ENCODE measurements at regions not wholly inside any gene's neighbourhood (a gene's known extent, or its start where the extent isn't known, plus 50 kb on each side); places are given as distances from the start of the nearest gene placed in this dataset.

DNA sequence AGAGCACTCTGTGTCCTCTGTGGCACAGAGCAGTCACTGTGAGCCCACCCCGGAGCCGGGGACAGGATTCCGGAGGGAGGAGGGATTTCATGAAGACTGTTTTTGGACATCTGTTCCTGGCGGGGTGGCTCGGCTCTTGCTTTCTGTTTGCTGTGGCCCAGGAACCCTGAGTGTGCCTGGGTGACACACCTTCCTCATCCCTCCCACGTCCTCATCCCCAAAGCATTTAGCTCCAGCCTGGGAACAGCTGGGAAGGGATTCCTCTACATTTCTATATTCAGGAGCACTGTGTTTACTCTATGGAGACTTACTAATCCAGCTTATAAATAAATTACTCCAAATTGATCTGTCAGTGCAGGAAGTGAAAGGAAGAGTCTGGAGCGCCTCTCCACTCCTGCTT, 97.8 kb upstream of the UBL3 start:
- H3K36me3 ChIP-seq, result no peaks in the 10 kb centered on the region
- TF ChIP-seq, protein P1, sequence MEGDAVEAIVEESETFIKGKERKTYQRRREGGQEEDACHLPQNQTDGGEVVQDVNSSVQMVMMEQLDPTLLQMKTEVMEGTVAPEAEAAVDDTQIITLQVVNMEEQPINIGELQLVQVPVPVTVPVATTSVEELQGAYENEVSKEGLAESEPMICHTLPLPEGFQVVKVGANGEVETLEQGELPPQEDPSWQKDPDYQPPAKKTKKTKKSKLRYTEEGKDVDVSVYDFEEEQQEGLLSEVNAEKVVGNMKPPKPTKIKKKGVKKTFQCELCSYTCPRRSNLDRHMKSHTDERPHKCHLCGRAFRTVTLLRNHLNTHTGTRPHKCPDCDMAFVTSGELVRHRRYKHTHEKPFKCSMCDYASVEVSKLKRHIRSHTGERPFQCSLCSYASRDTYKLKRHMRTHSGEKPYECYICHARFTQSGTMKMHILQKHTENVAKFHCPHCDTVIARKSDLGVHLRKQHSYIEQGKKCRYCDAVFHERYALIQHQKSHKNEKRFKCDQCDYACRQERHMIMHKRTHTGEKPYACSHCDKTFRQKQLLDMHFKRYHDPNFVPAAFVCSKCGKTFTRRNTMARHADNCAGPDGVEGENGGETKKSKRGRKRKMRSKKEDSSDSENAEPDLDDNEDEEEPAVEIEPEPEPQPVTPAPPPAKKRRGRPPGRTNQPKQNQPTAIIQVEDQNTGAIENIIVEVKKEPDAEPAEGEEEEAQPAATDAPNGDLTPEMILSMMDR (IDR thresholded peaks at IDR 0.05 in 4 of 5, conservative IDR thresholded peaks at IDR 0.05 in 1 of 5), result no peak
- TF ChIP-seq POLR2A (IDR thresholded peaks at IDR 0.05), result no peak
- no peak for DNase-seq
- ATAC-seq, result no peak
- in situ Hi-C loops (cut with MboI; ENCODE audit: low sequenced_read_pairs in 4 of 4), result no loop called here
- no peak overlapping the region for H3K4me3 ChIP-seq
- H3K27me3 ChIP-seq, result peaks cover 3 to 7% (median 4%) of the 10 kb centered on the region in 3 donors
- intact Hi-C loops (cut with DNase I; ENCODE audit: low total_unique reads), result no loop called here
- no peaks in the 10 kb centered on the region for H3K9me3 ChIP-seq
- H3K4me1 ChIP-seq, result no peaks in the 10 kb centered on the region
- H3K27ac ChIP-seq, result no peak overlapping the region

DNA sequence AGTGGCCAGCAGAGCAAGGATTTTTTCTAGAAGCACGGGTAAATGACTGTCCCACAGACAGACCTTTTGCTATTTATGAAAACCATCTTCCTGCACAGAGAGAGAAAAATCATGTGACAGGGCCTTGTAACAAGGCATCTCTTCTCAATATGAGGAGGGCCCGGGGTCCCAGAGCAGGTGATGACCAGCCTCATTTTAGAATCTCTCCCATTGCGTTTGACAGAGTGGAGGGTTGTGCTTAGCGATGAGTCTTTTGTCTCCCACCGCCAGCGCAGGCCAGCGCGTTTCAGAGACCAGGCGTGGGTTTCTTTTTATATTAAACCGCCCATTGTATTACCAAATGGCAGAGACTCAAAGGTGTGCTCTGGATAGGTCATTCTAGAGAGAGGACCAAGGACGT, 97.4 kb upstream of the UBL3 start:
- no peak for TF ChIP-seq POLR2A (IDR thresholded peaks at IDR 0.05)
- TF ChIP-seq, protein P1 (IDR thresholded peaks at IDR 0.05 in 4 of 5, conservative IDR thresholded peaks at IDR 0.05 in 1 of 5), result no peak
- no peaks in the 10 kb centered on the region for H3K4me1 ChIP-seq
- in situ Hi-C loops (cut with MboI; ENCODE audit: low sequenced_read_pairs in 4 of 4), result no loop called here
- H3K9me3 ChIP-seq, result no peaks in the 10 kb centered on the region
- no peaks in the 10 kb centered on the region for H3K36me3 ChIP-seq
- no peak overlapping the region for H3K27ac ChIP-seq
- ATAC-seq (no peak), DNase-seq (no peak)
- intact Hi-C loops (cut with DNase I; ENCODE audit: low total_unique reads), result no loop called here
- H3K27me3 ChIP-seq, result peaks cover 3 to 7% (median 4%) of the 10 kb centered on the region in 3 donors
- no peak overlapping the region for H3K4me3 ChIP-seq

DNA sequence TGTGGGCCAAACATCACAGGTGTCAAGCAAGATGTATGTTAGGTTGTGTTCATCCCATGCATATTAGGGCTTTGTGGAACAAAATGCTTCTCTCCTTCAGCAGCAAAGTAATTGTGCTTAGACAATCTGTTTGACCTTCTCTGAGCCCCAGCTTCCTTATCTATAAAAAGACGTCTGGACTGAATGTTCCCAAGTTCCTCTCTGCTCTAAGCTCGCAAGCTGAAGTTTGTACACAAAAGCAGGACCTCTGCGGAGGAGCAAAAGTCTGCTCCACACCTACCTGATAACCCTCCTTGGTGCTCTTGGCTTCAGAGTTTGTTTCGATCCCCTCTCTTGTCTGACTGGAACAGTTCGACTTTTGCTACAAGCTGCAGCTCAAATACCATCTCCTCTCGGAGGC, 95.7 kb upstream of the UBL3 start:
- no peak for ATAC-seq
- Histone ChIP-seq H3K4me3 (no peak overlapping the region), H3K36me3 (no peaks in the 10 kb centered on the region), H3K27ac (no peak overlapping the region), H3K9me3 (no peaks in the 10 kb centered on the region), H3K4me1 (no peaks in the 10 kb centered on the region), H3K27me3 (peaks cover 0 to 4% (median 3%) of the 10 kb centered on the region in 3 donors)
- intact Hi-C loops (cut with DNase I; ENCODE audit: low total_unique reads) (no loop called here), in situ Hi-C loops (cut with MboI; ENCODE audit: low sequenced_read_pairs in 4 of 4) (no loop called here)
- no peak for TF ChIP-seq POLR2A (IDR thresholded peaks at IDR 0.05)
- TF ChIP-seq, protein P1 (IDR thresholded peaks at IDR 0.05 in 4 of 5, conservative IDR thresholded peaks at IDR 0.05 in 1 of 5), result no peak
- DNase-seq, result no peak

DNA sequence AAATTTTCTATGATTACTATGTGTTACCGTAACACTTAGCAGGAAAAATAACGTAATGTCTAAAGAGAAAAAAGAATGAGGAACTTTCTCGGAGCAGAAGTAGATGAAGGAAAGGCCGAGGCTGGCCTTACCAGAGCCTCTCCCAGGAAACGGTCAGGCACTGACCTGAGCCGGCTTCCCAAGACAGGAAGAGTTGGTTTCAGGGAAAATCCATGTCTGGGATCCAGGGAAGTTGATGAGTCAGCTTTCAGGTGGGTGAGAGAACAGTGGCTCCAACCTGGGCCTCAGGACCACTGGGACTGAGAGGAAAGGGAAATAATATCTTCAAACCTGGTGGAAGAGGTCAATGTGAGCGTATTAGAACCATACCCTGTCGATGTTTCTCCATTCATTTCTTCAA, 93.3 kb upstream of the UBL3 start:
- ATAC-seq (no peak), DNase-seq (no peak)
- in situ Hi-C loops (cut with MboI; ENCODE audit: low sequenced_read_pairs in 4 of 4), result no loop called here
- no peak for TF ChIP-seq POLR2A (IDR thresholded peaks at IDR 0.05)
- TF ChIP-seq, protein P1 (IDR thresholded peaks at IDR 0.05 in 4 of 5, conservative IDR thresholded peaks at IDR 0.05 in 1 of 5), result no peak
- Histone ChIP-seq H3K27me3 (no peaks in the 10 kb centered on the region), H3K36me3 (no peaks in the 10 kb centered on the region), H3K9me3 (no peaks in the 10 kb centered on the region), H3K4me1 (no peaks in the 10 kb centered on the region), H3K4me3 (no peak overlapping the region), H3K27ac (no peak overlapping the region)
- intact Hi-C loops (cut with DNase I; ENCODE audit: low total_unique reads), result no loop called here

DNA sequence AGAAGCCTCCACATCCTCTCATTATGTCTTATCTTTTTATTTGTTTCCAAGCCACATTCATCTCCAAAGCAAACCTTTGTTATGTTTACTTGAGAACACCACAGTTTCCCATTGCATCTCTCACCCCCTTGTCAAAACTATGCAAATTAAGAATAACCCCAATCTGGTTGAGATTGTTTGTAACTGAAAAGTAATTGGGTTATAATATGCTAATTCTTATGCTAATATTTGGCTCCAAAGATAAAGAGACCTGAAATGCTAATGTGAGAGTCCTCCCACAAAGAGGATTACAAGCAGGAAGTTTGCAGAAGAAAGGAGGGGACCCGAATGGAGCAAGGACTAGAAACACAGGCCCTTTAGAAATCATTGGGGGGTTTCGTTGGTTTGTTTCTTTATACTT, 92.9 kb upstream of the UBL3 start:
- DNase-seq (no peak), ATAC-seq (no peak)
- Histone ChIP-seq H3K36me3 (no peaks in the 10 kb centered on the region), H3K27ac (no peak overlapping the region), H3K4me1 (no peaks in the 10 kb centered on the region), H3K9me3 (no peaks in the 10 kb centered on the region), H3K27me3 (no peaks in the 10 kb centered on the region), H3K4me3 (no peak overlapping the region)
- TF ChIP-seq, protein P1 (IDR thresholded peaks at IDR 0.05 in 4 of 5, conservative IDR thresholded peaks at IDR 0.05 in 1 of 5), result no peak
- no peak for TF ChIP-seq POLR2A (IDR thresholded peaks at IDR 0.05)
- intact Hi-C loops (cut with DNase I; ENCODE audit: low total_unique reads) (no loop called here), in situ Hi-C loops (cut with MboI; ENCODE audit: low sequenced_read_pairs in 4 of 4) (no loop called here)

Measured in gastrocnemius medialis (tissue), 4 donors.